OCI-LY7 (cell line): ENCODE measurements at regions not wholly inside any gene's neighbourhood (a gene's known extent, or its start where the extent isn't known, plus 50 kb on each side); places are given as distances from the start of the nearest gene placed in this dataset. TPM values are rescaled to one million over a fixed set of nuclear protein-coding genes. Genes with fewer than 3 reads are reported as not detected.

Experiments used
- BruUV-seq: library from RNA; stranded (reverse); fragments of 400-500 nt; replicated peaks from 2 replicates; lab custom pipeline; 2021; lab: Mats Ljungman, UMichigan
- CTCF ChIA-PET: fragments of 300-600 bp; sonication (Branson Sonifier 250); formaldehyde crosslinking; loops from one replicate; lab custom pipeline; 2022; ENCODE audit warnings: antibody characterized with exemption; ENCODE audit not compliant: unreplicated experiment; lab: Charles Lee
- POLR2A ChIA-PET: fragments of 300-600 bp; sonication (Branson Sonifier 250); formaldehyde crosslinking; loops from one replicate; lab custom pipeline; 2022; ENCODE audit warnings: antibody characterized with exemption; lab: Charles Lee
- DNase-seq: peaks from one replicate; pipeline ENCODE4 v3.0.0-alpha.2; 2015; ENCODE audit warnings: low spot score
- H2AFZ ChIP-seq: fragments of 200-600 bp; sonication (generic), shearing (Covaris generic); 2 replicates; pipeline ENCODE4 v1.6.1; 2014; ENCODE audit warnings: mild to moderate bottlenecking, antibody characterized with exemption, low read length, moderate library complexity
- H3K27ac ChIP-seq: fragments of 200-600 bp; sonication (generic); 2 replicates; pipeline ENCODE4 v1.5.1; 2014; ENCODE audit warnings: mixed run types, low read depth, mild to moderate bottlenecking, moderate library complexity, low read length, inconsistent platforms; ENCODE audit not compliant: poor library complexity, severe bottlenecking
- H3K36me3 ChIP-seq: fragments of 200-600 bp; sonication (generic); 2 replicates; pipeline ENCODE4 v1.6.1; 2014; ENCODE audit warnings: mild to moderate bottlenecking, antibody characterized with exemption, low read length, moderate library complexity, mixed read lengths; ENCODE audit not compliant: insufficient read depth
- H3K4me1 ChIP-seq: fragments of 200-600 bp; sonication (generic); 2 replicates; pipeline ENCODE4 v1.5.1; 2014; ENCODE audit warnings: mild to moderate bottlenecking, low read length; ENCODE audit not compliant: insufficient read depth, poor library complexity, severe bottlenecking
- H3K4me2 ChIP-seq: fragments of 200-600 bp; sonication (generic); 2 replicates; pipeline ENCODE4 v1.6.1; 2014; ENCODE audit warnings: mild to moderate bottlenecking, low read length
- H3K4me3 ChIP-seq: fragments of 200-600 bp; sonication (generic); 2 replicates; pipeline ENCODE4 v1.5.1; 2014; ENCODE audit warnings: mild to moderate bottlenecking, low read depth, low read length; ENCODE audit not compliant: poor library complexity, severe bottlenecking
- H3K79me2 ChIP-seq: fragments of 200-600 bp; sonication (generic); 2 replicates; pipeline ENCODE4 v1.6.1; 2016; ENCODE audit warnings: low read depth, mild to moderate bottlenecking, low read length, moderate library complexity, mixed read lengths; ENCODE audit not compliant: insufficient read depth
- H3K9me2 ChIP-seq: fragments of 200-600 bp; sonication (generic); 2 replicates; pipeline ENCODE4 v1.6.1; 2016; ENCODE audit warnings: mild to moderate bottlenecking, low read length, mixed read lengths; ENCODE audit not compliant: insufficient read depth
- H3K9me3 ChIP-seq: fragments of 200-600 bp; sonication (generic); 2 replicates; pipeline ENCODE4 v1.6.1; 2014; ENCODE audit warnings: mild to moderate bottlenecking, mixed run types, low read length, mixed read lengths
- H4K20me1 ChIP-seq: fragments of 200-600 bp; sonication (generic); 2 replicates; pipeline ENCODE4 v1.6.1; 2014; ENCODE audit warnings: mild to moderate bottlenecking, antibody characterized with exemption, low read length, moderate library complexity, mixed read lengths; ENCODE audit not compliant: insufficient read depth
- EZH2phosphoT487 ChIP-seq: fragments of 200-600 bp; sonication (generic); IDR thresholded peaks from 2 replicates; pipeline ENCODE4 v1.6.1; 2018; ENCODE audit warnings: low read depth, borderline replicate concordance, mild to moderate bottlenecking, mixed run types, antibody characterized with exemption, low read length, moderate library complexity, mixed read lengths
- intact Hi-C: fragments of 100-400 bp; cut with micrococcal nuclease; formaldehyde crosslinking; loops from one replicate; pipeline ENCODE4 v1.10.0; 2022; ENCODE audit not compliant: unreplicated experiment
- small RNA-seq: library from RNA; depleted of rRNA; stranded (forward); fragments of <200 nt; gene quantifications from one replicate; pipeline ENCODE3, GENCODE V24; 2014
- TF ChIP-seq, protein P1 (sequence below): fragments of 200-600 bp; sonication (generic); conservative IDR thresholded peaks from 2 replicates; pipeline ENCODE4 v1.5.1; 2014; ENCODE audit warnings: mild to moderate bottlenecking, antibody characterized with exemption, low read length, moderate library complexity, mixed read lengths

DNA sequence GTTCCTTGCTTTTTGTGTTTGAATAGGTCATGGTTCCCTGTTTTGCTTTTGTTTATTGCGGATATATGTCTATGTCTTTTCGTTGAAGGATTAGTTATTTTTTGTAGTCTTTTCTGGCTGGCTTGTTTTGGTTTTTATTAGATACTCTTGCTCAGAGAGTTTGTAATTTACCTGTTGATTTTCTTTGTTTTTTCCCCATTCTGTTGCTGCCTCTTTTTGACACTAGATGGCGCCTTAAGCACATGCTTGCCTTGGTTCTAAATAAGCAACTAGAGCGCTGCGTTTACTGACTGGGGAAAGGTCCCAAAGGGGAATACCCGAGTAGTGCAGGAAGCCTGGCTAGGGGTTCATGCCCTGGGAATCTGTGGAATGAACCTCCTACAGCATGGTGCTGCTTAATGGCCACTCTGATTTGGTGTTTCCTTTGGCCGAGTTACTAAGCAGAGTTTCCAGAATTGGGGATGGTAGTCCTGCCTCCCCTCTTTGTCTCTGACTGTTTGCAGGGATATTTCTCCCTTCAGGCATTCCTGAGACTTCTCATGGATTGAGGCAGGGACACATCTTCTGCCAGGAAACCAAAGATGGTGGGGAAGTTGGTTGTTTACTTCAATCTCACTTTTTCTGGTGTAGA lies 143.2 kb downstream of the PTPRU start:
- H3K79me2 ChIP-seq = no peaks in the 10 kb centered on the region
- POLR2A ChIA-PET = no interaction called here
- H3K9me3 ChIP-seq = peaks cover 19% of the 10 kb centered on the region
- no peaks in the 10 kb centered on the region for H3K9me2 ChIP-seq
- H2AFZ ChIP-seq = no peak overlapping the region
- H3K4me2 ChIP-seq = no peak overlapping the region
- H4K20me1 ChIP-seq = no peaks in the 10 kb centered on the region
- H3K4me3 ChIP-seq = no peak overlapping the region
- H3K4me1 ChIP-seq = no peaks in the 10 kb centered on the region
- no peak overlapping the region for H3K27ac ChIP-seq
- intact Hi-C loops = loop anchor here (5.0 to 10.0 kb wide), 2 partner anchors 468 to 1325 kb away; no protein-coding TSS in a partner anchor
- H3K36me3 ChIP-seq = no peaks in the 10 kb centered on the region
- DNase-seq = peak; percentile 44
- no TSS peak for BruUV-seq
- CTCF ChIA-PET = no interaction called here
- TF ChIP-seq, protein P1, sequence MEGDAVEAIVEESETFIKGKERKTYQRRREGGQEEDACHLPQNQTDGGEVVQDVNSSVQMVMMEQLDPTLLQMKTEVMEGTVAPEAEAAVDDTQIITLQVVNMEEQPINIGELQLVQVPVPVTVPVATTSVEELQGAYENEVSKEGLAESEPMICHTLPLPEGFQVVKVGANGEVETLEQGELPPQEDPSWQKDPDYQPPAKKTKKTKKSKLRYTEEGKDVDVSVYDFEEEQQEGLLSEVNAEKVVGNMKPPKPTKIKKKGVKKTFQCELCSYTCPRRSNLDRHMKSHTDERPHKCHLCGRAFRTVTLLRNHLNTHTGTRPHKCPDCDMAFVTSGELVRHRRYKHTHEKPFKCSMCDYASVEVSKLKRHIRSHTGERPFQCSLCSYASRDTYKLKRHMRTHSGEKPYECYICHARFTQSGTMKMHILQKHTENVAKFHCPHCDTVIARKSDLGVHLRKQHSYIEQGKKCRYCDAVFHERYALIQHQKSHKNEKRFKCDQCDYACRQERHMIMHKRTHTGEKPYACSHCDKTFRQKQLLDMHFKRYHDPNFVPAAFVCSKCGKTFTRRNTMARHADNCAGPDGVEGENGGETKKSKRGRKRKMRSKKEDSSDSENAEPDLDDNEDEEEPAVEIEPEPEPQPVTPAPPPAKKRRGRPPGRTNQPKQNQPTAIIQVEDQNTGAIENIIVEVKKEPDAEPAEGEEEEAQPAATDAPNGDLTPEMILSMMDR = peak; percentile 97
- no peak for TF ChIP-seq EZH2phosphoT487

Small RNA genes lying in the stretch of these regions (small RNA-seq; reads per million reads assigned to genes)
- not detected for gene AL021921.1
